Renal cortical epithelial cell (primary cell): ENCODE measurements at regions not wholly inside any gene's neighbourhood (a gene's known extent, or its start where the extent isn't known, plus 50 kb on each side); places are given as distances from the start of the nearest gene placed in this dataset.

Experiments
- DNase-seq: peaks from one replicate; pipeline ENCODE4 v3.0.0-alpha.2; 2011; ENCODE audit warnings: low read depth

- no peak for DNase-seq
These were observed 147.5 kb downstream of the ACKR3 start for GRCh38 chr2:236717120-236717519.

GRCh38 chr2:236717729-236718128 is 148.1 kb downstream of the ACKR3 start:
- no peak for DNase-seq

GRCh38 chr2:236718207-236718992 is 148.8 kb downstream of the ACKR3 start:
- peak; percentile 22 for DNase-seq

GRCh38 chr2:236719192-236719635 is 149.6 kb downstream of the ACKR3 start:
- DNase-seq = no peak

- DNase-seq = no peak
These were observed 151.4 kb downstream of the ACKR3 start for GRCh38 chr2:236720974-236721540.

GRCh38 chr2:236724200-236724599 is 154.6 kb downstream of the ACKR3 start:
- DNase-seq = no peak

GRCh38 chr2:236726701-236727450 is 157.3 kb downstream of the ACKR3 start:
- DNase-seq = no peak

- no peak for DNase-seq
These were observed 159.5 kb downstream of the ACKR3 start for GRCh38 chr2:236728916-236729670.

GRCh38 chr2:236730393-236730792 is 160.8 kb downstream of the ACKR3 start:
- no peak for DNase-seq

GRCh38 chr2:236731767-236732580 is 162.3 kb downstream of the ACKR3 start:
- peak; percentile 54 for DNase-seq

- no peak for DNase-seq
These were observed 163.5 kb downstream of the ACKR3 start for GRCh38 chr2:236733156-236733555.

- DNase-seq = no peak
These were observed 166.2 kb downstream of the ACKR3 start for GRCh38 chr2:236735825-236736238.

- no peak for DNase-seq
These were observed 168.4 kb downstream of the ACKR3 start for GRCh38 chr2:236738030-236738429.

- no peak for DNase-seq
These were observed 169.3 kb downstream of the ACKR3 start for GRCh38 chr2:236738896-236739295.

GRCh38 chr2:236739663-236740062 is 170.0 kb downstream of the ACKR3 start:
- DNase-seq = no peak

GRCh38 chr2:236740506-236740905 is 170.9 kb downstream of the ACKR3 start:
- DNase-seq = no peak

GRCh38 chr2:236743039-236743920 is 173.7 kb downstream of the ACKR3 start:
- DNase-seq = peak; percentile 50

- no peak for DNase-seq
These were observed 174.3 kb downstream of the ACKR3 start for GRCh38 chr2:236743921-236744280.

GRCh38 chr2:236744281-236744705 is 174.7 kb downstream of the ACKR3 start:
- peak; percentile 55 for DNase-seq

GRCh38 chr2:236744716-236745115 is 175.1 kb downstream of the ACKR3 start:
- no peak for DNase-seq
